GM23248 (cell line): ENCODE measurements at regions not wholly inside any gene's neighbourhood (a gene's known extent, or its start where the extent isn't known, plus 50 kb on each side); places are given as distances from the start of the nearest gene placed in this dataset.

Experiments
- EZH2 ChIP-seq: fragments of 200-600 bp; sonication (generic); IDR thresholded peaks from 2 replicates; pipeline ENCODE4 v1.6.1; 2018; ENCODE audit warnings: antibody characterized with exemption, mild to moderate bottlenecking; ENCODE audit not compliant: insufficient read depth, poor library complexity, severe bottlenecking
- EZH2phosphoT487 ChIP-seq: fragments of 200-600 bp; sonication (generic); IDR thresholded peaks from 2 replicates; pipeline ENCODE4 v1.6.1; 2018; ENCODE audit warnings: antibody characterized with exemption, moderate library complexity, mild to moderate bottlenecking, low read depth; ENCODE audit not compliant: insufficient read depth

DNA sequence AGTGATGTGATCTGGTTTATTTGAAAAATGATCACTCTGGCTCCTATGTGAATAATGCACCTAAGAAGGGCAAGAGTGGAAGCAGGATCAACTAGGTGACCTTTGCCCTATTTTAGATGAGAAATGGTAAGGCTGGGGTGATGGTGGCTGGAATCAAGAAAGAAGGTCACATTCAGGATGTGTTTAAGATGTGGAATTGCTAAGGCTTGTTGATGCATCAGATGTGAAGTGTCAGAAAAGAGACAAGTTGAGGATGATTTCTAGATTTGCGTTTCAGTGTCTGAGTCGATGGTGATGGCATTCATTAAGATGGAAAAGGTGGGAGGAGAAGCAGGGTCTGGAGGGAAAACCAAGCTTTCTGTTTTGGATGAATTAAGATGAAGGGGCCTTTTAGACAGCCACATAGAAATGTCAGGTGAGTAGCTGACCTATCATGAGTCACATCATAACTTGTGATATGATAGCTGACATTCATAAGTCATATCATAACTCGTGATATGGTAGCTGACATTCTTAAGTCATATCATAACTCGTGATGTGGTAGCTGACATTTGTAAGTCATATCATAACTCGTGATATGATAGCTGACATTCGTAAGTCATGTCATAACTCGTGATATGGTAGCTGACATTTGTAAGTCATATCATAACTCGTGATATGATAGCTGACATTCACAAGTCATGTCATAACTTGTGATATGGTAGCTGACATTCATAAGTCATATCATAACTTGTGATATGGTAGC, 101.2 kb upstream of the SEC11C start:
- TF ChIP-seq EZH2 (no peak), EZH2phosphoT487 (no peak)
